ENCODE measurements at regions not wholly inside any gene's neighbourhood (a gene's known extent, or its start where the extent isn't known, plus 50 kb on each side); places are given as distances from the start of the nearest gene placed in this dataset.

DNA sequence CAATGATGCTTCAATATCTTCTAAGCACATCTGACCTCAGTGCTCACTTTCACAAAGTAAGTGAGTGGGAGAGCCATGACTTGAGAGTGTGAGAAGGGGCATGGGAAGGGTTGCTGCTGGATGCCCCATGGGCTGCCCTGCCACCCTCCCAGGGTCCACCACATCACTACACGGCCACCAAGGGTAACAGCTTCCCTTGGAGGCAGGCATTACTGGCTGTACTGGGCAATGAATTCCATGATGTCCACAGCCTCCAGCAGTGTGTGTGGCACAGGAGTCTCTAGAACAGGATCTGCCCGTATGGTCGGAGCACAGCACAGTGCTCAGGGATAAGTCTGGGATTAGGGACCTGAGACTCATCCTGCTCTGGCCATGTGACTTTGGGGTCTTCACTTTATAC, 481.0 kb upstream of the MYT1L start:
- no peak overlapping the region for H3K4me3 ChIP-seq (ENCODE audit: low read length)
- DNase-seq (ENCODE audit: low read depth): no peak
- TF ChIP-seq, protein P1, sequence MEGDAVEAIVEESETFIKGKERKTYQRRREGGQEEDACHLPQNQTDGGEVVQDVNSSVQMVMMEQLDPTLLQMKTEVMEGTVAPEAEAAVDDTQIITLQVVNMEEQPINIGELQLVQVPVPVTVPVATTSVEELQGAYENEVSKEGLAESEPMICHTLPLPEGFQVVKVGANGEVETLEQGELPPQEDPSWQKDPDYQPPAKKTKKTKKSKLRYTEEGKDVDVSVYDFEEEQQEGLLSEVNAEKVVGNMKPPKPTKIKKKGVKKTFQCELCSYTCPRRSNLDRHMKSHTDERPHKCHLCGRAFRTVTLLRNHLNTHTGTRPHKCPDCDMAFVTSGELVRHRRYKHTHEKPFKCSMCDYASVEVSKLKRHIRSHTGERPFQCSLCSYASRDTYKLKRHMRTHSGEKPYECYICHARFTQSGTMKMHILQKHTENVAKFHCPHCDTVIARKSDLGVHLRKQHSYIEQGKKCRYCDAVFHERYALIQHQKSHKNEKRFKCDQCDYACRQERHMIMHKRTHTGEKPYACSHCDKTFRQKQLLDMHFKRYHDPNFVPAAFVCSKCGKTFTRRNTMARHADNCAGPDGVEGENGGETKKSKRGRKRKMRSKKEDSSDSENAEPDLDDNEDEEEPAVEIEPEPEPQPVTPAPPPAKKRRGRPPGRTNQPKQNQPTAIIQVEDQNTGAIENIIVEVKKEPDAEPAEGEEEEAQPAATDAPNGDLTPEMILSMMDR (conservative IDR thresholded peaks at IDR 0.05; ENCODE audit: low read length): no peak

DNA sequence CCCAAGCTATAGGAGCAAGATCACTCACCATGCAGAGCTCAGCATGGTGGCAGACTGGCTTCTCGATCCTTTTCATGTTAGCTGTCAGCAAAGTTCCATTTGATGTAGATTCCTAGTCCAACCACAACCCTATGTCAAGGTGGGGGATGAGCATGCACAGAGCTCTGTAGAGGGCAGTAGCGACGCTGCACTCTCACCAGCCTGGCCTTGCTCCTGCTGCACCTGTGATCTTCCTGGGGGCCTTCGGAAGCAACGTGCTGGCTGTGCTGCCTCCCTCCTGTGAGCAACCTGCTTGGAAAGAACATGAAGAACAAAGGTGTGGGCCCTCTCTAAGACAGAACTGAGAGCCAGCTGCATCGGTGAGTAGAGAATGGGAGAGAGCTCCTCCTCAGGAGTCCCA, 479.4 kb upstream of the MYT1L start:
- no peak for DNase-seq (ENCODE audit: low read depth)
- TF ChIP-seq, protein P1 (conservative IDR thresholded peaks at IDR 0.05; ENCODE audit: low read length): no peak

DNA sequence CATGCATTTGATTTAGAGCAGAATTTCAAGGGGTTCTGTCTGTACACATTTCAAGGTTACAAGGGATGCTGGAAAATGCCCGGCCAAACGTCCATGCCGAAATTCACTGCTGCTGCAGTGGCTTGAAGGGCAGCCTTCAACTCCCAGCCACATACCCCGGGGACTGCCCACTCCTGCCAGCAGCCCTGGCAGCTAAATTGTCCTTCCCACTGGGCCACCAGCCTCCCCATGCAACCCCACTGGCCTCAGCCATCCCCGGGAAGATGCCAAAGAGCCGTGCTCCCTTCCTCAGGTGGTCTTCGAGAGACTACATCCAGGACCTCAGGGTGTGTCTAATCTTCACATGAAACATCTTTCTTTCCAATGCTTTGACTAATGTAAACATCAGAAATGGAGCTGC, 478.7 kb upstream of the MYT1L start:
- TF ChIP-seq, protein P1 (conservative IDR thresholded peaks at IDR 0.05; ENCODE audit: low read length): no peak

More for the DNA sequence above, 479.4 kb upstream of the MYT1L start:
- H3K4me3 ChIP-seq (ENCODE audit: low read length): no peak overlapping the region

DNA sequence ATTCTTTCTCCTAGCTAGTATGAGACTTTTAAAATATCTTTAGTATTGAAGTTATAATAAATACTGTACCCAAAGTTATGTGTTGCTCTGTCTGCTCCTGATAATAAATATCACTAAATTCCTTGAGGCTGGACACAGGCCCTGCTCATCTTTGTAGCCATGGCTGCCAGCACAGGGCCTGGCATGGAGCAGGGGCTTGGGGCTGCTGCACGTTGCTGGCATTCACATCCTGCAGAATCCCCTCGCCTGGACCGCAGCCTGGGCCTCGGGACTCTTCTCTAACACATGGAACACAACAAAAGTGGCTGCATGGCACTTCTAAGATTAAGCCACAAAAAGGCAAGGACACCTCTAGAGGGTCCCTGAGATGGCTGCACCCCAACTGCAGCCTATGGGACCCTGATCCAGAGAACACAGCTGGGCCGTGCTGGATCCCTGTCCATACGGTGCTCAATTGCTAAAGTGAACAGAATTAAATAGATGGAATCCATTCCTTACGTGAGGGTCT, 477.5 kb upstream of the MYT1L start:
- TF ChIP-seq, protein P1 (conservative IDR thresholded peaks at IDR 0.05; ENCODE audit: low read length): no peak
- no peak for DNase-seq (ENCODE audit: low read depth)
- no peak overlapping the region for H3K4me3 ChIP-seq (ENCODE audit: low read length)

More for the DNA sequence above, 478.7 kb upstream of the MYT1L start:
- DNase-seq (ENCODE audit: low read depth): no peak
- no peak overlapping the region for H3K4me3 ChIP-seq (ENCODE audit: low read length)

DNA sequence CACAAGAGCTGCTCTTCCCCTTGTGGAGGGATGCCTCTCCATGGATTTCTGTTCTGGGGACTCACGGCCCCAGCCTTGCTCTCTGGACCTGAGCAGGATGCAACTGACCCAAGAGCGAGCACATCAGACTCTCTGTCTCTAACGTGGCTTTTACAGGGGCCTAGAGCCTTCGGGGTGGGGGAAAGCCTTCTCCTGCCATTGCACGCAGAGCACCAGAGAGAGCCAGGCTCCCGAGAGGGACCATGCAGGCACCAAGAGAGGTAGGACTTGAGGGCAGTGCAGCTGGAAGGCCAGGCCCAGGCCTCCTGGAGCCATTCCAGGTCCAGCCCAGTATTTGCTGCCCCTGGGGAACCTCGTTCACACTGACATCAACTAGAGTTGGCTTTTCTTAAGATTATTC, 475.6 kb upstream of the MYT1L start:
- TF ChIP-seq, protein P1 (conservative IDR thresholded peaks at IDR 0.05; ENCODE audit: low read length): no peak
- H3K4me3 ChIP-seq (ENCODE audit: low read length): no peak overlapping the region
- no peak for DNase-seq (ENCODE audit: low read depth)

DNA sequence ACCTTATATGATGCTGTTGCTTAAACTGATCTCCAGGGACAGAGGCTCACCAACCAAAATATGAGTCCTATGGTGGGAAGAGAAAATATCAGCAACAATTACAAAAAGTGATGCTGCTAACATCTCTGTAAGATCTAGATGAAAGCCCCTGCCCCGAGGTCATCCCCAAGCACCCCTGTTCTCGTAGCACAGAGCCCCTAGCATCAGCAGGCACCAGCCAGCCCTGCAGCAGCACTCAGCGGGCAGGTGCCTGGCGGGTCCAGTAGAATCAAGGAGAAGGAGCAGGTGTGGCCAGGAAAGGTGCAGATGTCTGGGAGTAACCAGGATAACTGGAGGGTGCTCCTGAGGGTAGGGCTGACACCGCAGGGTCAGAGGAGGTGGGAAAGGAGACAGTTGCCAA, 474.2 kb upstream of the MYT1L start:
- TF ChIP-seq, protein P1 (conservative IDR thresholded peaks at IDR 0.05; ENCODE audit: low read length): no peak
- no peak overlapping the region for H3K4me3 ChIP-seq (ENCODE audit: low read length)
- DNase-seq (ENCODE audit: low read depth): no peak

DNA sequence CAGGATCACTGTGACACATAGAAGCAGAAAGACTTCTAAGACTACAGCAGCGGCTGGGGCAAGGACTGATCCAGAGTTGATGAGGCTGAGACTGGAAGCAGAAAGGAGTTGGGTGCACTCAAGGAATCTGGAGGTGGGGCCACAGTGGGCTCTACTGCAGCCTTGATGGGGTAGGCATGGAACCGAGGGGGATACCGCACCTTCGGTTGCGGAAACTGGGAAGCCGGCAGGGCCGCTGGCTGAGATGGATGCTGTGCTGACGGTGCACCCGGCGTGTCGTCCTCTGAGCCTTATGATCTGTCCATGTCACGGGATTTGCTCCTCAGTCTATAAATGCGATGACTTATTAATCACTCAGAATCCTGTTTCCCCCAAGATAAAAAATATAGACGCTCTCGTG, 473.5 kb upstream of the MYT1L start:
- no peak for DNase-seq (ENCODE audit: low read depth)
- no peak overlapping the region for H3K4me3 ChIP-seq (ENCODE audit: low read length)

More for the DNA sequence above, 473.5 kb upstream of the MYT1L start:
- TF ChIP-seq, protein P1 (conservative IDR thresholded peaks at IDR 0.05; ENCODE audit: low read length): no peak

Measured in AG10803 (cell line).